SK-N-SH treated with all-trans-retinoic acid at 6 μM for 48 hours (cell line): ENCODE measurements at regions not wholly inside any gene's neighbourhood (a gene's known extent, or its start where the extent isn't known, plus 50 kb on each side); places are given as distances from the start of the nearest gene placed in this dataset.

Experiments
- ARNTL ChIP-seq: fragments of 450-650 bp; formaldehyde crosslinking; IDR thresholded peaks from 2 replicates; pipeline ENCODE4 v1.5.0; 2020; ENCODE audit warnings: low read depth, mild to moderate bottlenecking, moderate library complexity, borderline replicate concordance
- ZNF8 ChIP-seq: fragments of 450-650 bp; formaldehyde crosslinking; IDR thresholded peaks from 2 replicates; pipeline ENCODE4 v1.5.0; 2020; ENCODE audit warnings: mild to moderate bottlenecking, moderate library complexity

DNA sequence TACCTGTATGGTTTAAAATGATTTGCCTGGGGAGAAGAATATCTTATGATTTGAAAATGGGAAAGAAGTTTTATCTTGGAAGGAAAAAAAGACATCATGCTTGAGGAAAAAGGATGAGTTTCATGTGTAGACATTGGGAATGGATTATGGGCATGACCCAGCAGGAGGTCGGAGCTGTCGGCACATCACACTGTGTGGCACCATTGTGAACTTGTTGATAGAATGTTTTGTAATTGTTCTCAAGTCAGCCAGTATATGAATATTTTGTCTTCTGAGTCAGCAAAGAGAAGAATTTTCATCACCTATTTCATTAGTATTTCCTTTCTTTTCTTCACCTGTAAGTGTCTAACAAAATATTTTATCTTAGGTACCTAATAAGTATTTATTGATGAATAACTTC is 60.0 kb upstream of the HMGA2 start:
- TF ChIP-seq ZNF8 (CRISPR knock-in tag) (no peak), ARNTL (CRISPR knock-in tag) (no peak)
